A673 (cell line): ENCODE measurements at regions not wholly inside any gene's neighbourhood (a gene's known extent, or its start where the extent isn't known, plus 50 kb on each side); places are given as distances from the start of the nearest gene placed in this dataset.

Experiments used
- EZH2 ChIP-seq: fragments of 200-600 bp; sonication (generic); IDR thresholded peaks from 2 replicates; pipeline ENCODE4 v1.6.1; 2017; ENCODE audit warnings: borderline replicate concordance, low read depth, mild to moderate bottlenecking, mixed read lengths, antibody characterized with exemption, low read length; ENCODE audit not compliant: poor library complexity, severe bottlenecking
- TF ChIP-seq, protein P1 (sequence below): fragments of 300-800, 200-600 bp; sonication (generic); conservative IDR thresholded peaks from 2 replicates; pipeline ENCODE4 v1.5.1; 2017; ENCODE audit warnings: low read depth, mild to moderate bottlenecking, antibody characterized with exemption, low read length, moderate library complexity, mixed read lengths

DNA sequence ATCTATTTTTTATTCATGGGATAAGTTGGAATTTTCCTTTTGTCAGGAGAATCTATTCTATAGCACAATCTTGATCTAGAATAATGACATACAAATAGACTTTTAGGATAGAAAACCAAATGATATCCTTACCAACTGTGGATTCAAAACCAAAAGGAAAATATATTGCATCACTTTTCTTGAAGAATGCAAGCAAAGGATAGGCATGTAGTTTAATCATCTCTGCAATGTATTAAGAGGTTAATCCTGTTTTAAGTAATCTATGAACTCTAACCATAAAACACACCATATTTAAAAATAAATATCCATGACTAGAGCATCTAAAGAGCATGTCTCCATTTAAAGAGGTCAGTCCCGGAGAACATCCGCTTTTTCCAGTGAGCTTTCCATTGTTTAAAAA is 106.7 kb upstream of the CNKSR3 start:
- TF ChIP-seq, protein P1, sequence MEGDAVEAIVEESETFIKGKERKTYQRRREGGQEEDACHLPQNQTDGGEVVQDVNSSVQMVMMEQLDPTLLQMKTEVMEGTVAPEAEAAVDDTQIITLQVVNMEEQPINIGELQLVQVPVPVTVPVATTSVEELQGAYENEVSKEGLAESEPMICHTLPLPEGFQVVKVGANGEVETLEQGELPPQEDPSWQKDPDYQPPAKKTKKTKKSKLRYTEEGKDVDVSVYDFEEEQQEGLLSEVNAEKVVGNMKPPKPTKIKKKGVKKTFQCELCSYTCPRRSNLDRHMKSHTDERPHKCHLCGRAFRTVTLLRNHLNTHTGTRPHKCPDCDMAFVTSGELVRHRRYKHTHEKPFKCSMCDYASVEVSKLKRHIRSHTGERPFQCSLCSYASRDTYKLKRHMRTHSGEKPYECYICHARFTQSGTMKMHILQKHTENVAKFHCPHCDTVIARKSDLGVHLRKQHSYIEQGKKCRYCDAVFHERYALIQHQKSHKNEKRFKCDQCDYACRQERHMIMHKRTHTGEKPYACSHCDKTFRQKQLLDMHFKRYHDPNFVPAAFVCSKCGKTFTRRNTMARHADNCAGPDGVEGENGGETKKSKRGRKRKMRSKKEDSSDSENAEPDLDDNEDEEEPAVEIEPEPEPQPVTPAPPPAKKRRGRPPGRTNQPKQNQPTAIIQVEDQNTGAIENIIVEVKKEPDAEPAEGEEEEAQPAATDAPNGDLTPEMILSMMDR, result no peak
- no peak for TF ChIP-seq EZH2
